ENCODE measurements at regions not wholly inside any gene's neighbourhood (a gene's known extent, or its start where the extent isn't known, plus 50 kb on each side); places are given as distances from the start of the nearest gene placed in this dataset.

GRCh38 chr3:171970301-171970788, 69.0 kb upstream of the FNDC3B start:
- TF ChIP-seq EP300 (IDR thresholded peaks at IDR 0.05), result no peak
- TF ChIP-seq CTCF (IDR thresholded peaks at IDR 0.05), result no peak
